KBM-7 (cell line): ENCODE measurements at regions not wholly inside any gene's neighbourhood (a gene's known extent, or its start where the extent isn't known, plus 50 kb on each side); places are given as distances from the start of the nearest gene placed in this dataset.

Source experiments
- DNase-seq: peaks from one replicate; pipeline ENCODE4 v3.0.0-alpha.2; 2015
- in situ Hi-C: fragments of 300-500 bp; cut with MboI; formaldehyde crosslinking; loops from 2 replicates; pipeline ENCODE4 v1.14.3; 2020; ENCODE audit warnings: low sequenced_read_pairs, low pct_unique_long_range_greater_than_20kb, mixed read lengths

DNA sequence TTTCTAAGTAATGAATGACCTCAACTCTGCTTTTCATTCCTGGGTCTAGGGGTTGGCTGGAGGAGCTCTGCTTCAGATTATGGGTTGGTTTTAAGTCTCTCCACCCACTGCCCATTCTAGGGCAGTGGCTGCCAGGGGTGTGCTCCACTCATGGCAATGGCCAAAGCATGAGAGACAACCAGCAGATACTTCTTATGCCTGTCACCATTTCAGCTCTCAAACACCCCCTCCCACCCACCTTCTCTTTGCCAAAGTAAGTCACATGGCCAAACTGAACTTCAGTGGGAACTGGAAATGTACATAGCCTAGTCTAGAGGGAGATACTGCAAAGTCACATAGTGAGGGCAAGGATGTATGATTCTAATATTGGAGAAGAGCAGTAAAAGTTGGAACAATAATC lies 285.3 kb downstream of the RPLP1 start:
- in situ Hi-C loops = loop anchor here (25.0 kb wide), 1 partner anchor 724 kb away; no protein-coding TSS in a partner anchor
- no peak for DNase-seq

DNA sequence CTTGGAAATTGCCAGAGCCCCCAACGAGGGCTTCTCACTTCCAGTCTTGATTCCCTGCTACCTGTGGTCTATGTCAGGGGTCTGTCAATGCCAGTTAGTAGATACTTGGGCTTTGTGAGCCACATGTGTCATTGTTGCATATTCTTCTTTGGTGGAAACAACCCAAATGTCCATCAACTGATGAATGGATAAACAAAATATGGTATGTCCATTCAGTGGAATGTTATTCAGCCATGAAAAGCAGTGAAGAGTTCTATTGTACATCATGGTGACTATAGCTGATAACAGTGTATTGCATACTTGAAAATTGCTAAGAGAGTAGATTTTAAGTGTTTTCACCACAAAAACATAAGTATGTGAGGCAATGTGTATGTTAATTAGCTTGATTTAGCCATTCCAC lies 288.1 kb downstream of the RPLP1 start:
- in situ Hi-C loops = loop anchor here (25.0 kb wide), 1 partner anchor 722 kb away; no protein-coding TSS in a partner anchor
- DNase-seq = no peak

- in situ Hi-C loops = loop anchor here (25.0 kb wide), 1 partner anchor 720 kb away; no protein-coding TSS in a partner anchor
- DNase-seq = no peak
Measured at GRCh38 chr15:69742361-69742760, 289.7 kb downstream of the RPLP1 start.

DNA sequence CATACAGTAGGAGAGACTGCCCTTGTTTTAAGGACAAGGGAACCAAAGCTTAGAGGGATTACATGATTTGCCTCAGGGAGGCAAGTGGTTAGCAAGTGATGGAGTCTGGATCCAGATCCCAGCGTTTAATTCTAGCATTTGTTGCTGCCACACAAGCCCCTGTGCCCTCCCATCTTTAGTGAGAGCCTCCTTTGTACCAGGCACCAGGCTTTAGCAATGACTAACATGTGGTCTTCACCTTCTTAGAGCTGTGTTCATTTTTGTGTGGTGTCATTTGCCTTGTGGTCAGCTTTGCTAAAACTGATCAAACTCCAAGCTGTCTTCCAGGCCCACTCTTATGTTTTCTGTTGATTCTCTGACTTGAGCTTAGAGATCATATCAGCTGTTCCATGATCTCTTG lies 290.5 kb downstream of the RPLP1 start:
- in situ Hi-C loops = loop anchor here (25.0 kb wide), 1 partner anchor 719 kb away; no protein-coding TSS in a partner anchor

DNA sequence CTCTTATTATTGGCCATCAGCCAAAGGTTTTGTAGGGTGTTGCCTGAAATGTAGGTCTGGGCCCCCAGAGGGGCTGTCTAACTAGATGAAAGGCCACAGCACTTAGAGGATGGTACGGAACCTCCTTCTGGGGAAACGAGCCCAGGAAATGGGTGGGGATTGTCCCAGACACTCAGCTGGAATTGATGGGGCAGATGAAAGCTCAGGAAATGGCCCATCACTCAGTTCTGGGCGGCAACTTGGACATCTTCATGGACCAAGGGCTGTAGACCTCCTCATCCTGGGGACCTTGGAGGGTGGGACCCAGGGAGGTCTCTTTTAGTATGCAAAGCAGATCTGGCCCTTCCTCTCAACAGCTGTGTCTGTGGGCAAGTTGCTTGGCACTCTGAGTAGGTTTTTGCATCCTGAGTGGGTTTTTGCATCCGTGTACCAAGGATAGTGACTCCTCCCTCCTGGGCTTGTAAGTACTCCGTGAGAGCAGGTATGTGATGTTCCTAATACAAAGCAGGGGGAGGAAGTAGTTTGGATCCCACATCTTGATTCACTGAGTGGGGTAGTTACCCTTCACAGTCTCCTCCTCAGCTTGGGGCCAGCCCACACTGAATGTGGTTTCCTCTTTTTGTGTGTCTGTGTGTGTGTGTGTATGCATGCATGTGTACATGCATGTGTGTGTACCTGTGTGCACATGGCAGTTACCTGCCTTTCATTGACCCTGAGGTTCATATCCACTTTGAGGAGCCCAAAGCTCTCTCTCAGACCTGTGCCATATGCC lies 292.0 kb downstream of the RPLP1 start:
- in situ Hi-C loops = loop anchor here (25.0 kb wide), 1 partner anchor 718 kb away; no protein-coding TSS in a partner anchor
- DNase-seq = no peak

More for the DNA sequence above, 290.5 kb downstream of the RPLP1 start:
- DNase-seq = no peak

DNA sequence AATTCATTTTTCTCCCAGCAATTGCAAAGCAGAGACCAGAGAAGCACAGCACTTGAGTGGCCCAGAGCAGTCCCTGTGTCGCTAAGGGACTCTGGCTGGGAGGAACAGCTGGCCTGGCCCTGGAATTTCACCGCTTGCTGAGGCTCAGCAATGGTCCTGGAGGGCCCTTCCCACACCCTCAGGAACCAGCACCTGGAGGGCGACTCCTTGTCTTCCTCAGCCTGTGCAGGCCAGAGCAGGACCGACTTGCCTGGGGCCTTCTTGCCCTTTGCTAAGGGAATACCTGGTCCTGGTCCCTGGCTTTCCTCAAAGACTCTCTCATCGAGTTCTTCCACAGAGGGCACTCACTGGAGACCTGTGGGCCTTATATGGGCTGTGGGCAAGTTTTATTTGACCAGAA lies 294.6 kb downstream of the RPLP1 start:
- DNase-seq = no peak
- in situ Hi-C loops = loop anchor here (25.0 kb wide), 1 partner anchor 715 kb away; no protein-coding TSS in a partner anchor

DNA sequence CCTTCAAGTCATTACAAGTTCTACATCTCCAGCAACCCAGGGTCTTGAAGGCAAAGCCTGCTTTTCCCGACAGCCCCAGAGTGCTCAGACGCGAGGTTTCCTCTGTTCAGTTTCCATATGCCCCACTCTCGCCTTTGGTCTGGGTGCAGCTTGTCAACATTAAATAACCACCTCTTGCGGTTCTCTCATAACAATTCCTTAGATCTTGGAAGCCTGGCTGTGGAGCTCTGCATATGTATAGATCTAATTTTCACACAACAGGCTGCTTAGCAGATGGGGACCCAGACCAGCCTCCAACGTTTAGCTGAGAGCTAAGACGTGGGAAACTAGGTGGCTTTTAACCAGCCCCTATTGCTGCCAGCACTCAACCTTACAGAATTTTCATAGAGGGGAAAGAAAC lies 295.5 kb downstream of the RPLP1 start:
- no peak for DNase-seq

GRCh38 chr15:69748576-69749185 lies 296.1 kb downstream of the RPLP1 start:
- in situ Hi-C loops = loop anchor here (25.0 kb wide), 1 partner anchor 714 kb away; no protein-coding TSS in a partner anchor
- DNase-seq = no peak

More for the DNA sequence above, 295.5 kb downstream of the RPLP1 start:
- in situ Hi-C loops = loop anchor here (25.0 kb wide), 1 partner anchor 714 kb away; no protein-coding TSS in a partner anchor

DNA sequence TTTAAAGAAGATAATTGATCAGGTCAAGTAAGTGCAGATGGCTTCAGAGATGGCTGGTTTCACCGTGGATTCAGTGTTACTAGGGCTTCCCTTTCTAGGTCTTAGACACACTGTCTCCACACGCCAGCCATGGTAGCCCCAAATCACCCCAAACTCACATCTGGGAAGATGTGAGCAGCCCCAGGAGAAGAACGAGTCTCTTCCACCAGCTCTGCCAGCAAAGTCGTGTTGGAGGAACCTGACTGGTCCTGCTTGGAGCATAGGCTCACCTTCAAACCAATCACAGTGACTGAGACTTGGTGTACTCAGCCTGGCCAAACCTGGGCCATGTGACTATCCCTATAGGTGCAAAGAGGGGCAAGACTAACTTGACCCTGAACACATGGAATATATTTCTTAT lies 296.7 kb downstream of the RPLP1 start:
- in situ Hi-C loops = loop anchor here (25.0 kb wide), 1 partner anchor 713 kb away; no protein-coding TSS in a partner anchor
- DNase-seq = no peak

DNA sequence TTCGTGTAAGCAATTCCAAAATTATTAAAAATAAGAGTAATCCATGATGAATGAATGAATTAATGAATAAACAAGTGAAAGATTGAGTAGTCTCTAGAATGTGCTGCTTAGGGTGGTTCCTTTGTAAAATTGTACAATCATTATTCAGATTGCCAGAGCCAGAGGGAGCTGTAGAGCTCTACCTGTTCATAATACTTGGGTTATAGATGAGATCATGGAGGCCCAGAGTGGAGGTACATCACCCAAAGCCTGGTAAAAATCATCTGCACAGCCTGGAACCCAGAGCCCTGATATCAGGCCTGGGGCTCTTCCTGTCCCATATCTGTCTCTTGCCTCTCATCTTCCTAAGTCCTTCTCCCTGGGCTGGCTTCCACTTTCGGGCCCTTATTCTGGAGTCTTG lies 297.2 kb downstream of the RPLP1 start:
- in situ Hi-C loops = loop anchor here (25.0 kb wide), 1 partner anchor 713 kb away; no protein-coding TSS in a partner anchor
- DNase-seq = peak; percentile 41

DNA sequence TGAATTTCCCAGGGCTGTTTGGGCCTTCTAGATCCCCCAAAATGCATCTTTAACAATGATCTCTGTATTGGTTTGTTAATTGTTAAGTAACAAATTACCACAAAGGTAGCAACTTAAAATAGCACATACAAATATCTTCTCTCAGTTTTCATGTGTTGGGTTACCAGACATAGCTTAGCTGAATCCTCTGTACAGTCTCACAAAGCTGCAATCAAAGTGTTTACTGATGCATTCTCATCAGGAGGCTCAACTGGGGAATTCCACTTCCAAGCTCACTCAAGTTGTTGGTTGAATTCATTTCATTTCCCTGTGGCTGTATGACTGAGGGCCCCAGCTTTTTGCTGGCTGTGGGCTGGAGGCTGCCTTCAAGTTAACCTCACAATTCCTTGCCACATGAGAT lies 297.6 kb downstream of the RPLP1 start:
- in situ Hi-C loops = no loop called here
- no peak for DNase-seq

DNA sequence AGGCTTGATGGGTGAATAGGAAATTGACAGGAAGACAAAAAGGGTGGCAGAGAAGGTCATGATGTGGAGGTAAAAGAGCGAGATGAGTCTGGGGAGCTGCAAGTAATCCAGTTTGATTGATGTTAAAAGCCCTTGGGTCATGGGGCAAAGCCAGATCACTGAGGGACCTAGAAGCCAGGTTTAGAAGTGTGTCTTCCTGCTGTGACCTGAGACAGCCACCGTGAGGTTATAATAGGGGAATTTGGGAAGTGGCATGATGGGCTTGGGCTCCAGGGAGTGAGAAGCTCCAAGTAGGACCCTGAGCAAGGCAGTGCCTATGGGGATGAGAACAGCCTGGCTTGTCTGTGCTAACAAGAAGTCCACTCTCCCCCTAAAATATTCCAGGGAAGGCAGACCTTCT lies 298.5 kb downstream of the RPLP1 start:
- in situ Hi-C loops = no loop called here
- no peak for DNase-seq

- DNase-seq = no peak
- in situ Hi-C loops = no loop called here
Measured at GRCh38 chr15:69751566-69751965, 298.9 kb downstream of the RPLP1 start.

- in situ Hi-C loops = no loop called here
Measured at GRCh38 chr15:69753867-69754266, 301.2 kb downstream of the RPLP1 start.

GRCh38 chr15:69754313-69754712 lies 301.7 kb downstream of the RPLP1 start:
- no peak for DNase-seq
- in situ Hi-C loops = no loop called here

More at GRCh38 chr15:69753867-69754266, 301.2 kb downstream of the RPLP1 start:
- DNase-seq = no peak

DNA sequence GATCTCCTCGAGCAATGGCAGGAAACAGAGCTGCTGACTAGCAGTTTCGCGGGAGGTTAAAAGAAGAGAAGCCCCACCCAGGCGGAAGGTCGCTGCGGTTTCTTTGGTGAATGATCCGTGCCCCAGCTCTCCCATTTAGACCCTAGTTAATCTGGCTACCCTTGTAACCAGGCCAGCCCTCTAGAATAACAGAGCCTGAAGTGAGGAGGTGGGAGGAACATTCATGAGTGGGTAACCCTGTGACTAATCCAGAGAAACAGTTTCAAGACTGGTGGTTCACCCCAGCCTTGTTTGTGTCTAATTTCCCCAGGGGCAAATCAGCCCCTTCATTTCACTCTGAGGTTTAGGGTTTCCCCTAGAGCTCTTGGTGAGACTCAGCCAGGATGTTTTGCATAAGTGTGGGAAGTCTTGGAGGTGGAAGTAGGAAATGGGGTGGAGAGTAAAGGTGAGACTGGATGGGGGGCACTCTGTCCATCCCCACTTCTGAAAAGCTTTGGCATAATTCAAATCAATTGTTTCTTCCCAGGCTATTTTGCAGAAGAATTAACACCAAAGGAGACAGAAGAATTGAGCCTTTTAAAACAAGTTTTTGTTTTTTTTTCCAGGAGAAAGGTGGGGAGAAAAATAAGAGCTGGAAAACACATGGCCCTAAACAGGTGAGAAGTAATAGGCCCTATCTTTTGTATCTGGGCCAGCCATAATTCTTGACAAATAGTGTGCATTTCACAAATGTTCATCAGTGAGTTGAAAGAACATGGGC lies 303.1 kb downstream of the RPLP1 start:
- in situ Hi-C loops = no loop called here
- DNase-seq = peak; percentile 70

DNA sequence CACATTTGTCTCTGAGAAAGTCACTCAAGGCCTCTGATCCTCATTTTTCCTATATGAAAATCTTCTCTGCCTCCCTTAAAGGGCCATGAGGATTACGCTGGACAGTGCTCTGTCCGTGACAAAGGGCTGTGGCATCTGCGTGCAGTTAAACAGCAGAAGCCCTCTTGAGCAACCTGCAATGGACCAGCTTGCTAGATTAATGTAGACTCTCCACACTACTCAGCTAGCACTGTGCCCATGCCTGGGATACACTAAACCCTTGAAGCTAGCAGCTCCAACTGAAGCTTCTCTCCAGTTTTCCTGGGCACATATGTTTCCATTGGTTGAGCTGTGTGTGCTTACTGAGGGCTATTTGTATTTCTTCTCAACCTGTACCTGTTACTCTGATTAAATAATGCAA lies 303.8 kb downstream of the RPLP1 start:
- in situ Hi-C loops = no loop called here
- no peak for DNase-seq

- DNase-seq = no peak
- in situ Hi-C loops = no loop called here
Measured at GRCh38 chr15:69757186-69757585, 304.6 kb downstream of the RPLP1 start.

GRCh38 chr15:69758291-69758771 lies 305.7 kb downstream of the RPLP1 start:
- no peak for DNase-seq
- in situ Hi-C loops = no loop called here
